DMS79 (cell line): ENCODE measurements at regions not wholly inside any gene's neighbourhood (a gene's known extent, or its start where the extent isn't known, plus 50 kb on each side); places are given as distances from the start of the nearest gene placed in this dataset.
"Not testable (repeated sequence)": the region's sequence is repeated elsewhere in the genome, so short reads cannot be mapped to it uniquely, and the experiment has no call there.

Experiments used
- DNase-seq: peaks from one replicate; lab custom pipeline; 2025; lab: John Stamatoyannopoulos, UW

DNA sequence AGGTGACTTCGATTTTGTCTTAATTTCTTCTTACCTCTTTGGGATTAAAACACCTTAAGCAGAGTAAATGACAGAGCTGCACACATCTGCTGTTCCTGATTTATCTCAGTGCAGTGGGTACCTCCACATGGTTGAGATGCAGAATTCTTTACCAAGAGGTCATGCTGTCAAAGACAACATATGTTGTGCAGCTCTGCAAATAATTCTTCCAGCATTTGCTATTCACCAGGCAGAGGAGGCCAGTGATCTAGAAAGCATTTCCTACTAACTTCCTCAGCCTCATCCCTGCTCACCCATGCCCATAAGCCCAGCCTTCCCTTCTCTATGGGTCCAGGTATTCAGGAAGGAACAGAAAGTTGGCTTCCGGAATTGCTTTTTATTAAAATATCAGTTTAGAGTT lies 109.3 kb downstream of the THBS2 start:
- DNase-seq, result no peak

- no peak for DNase-seq
These were observed 111.2 kb downstream of the THBS2 start for GRCh38 chr6:169142538-169142844.

DNA sequence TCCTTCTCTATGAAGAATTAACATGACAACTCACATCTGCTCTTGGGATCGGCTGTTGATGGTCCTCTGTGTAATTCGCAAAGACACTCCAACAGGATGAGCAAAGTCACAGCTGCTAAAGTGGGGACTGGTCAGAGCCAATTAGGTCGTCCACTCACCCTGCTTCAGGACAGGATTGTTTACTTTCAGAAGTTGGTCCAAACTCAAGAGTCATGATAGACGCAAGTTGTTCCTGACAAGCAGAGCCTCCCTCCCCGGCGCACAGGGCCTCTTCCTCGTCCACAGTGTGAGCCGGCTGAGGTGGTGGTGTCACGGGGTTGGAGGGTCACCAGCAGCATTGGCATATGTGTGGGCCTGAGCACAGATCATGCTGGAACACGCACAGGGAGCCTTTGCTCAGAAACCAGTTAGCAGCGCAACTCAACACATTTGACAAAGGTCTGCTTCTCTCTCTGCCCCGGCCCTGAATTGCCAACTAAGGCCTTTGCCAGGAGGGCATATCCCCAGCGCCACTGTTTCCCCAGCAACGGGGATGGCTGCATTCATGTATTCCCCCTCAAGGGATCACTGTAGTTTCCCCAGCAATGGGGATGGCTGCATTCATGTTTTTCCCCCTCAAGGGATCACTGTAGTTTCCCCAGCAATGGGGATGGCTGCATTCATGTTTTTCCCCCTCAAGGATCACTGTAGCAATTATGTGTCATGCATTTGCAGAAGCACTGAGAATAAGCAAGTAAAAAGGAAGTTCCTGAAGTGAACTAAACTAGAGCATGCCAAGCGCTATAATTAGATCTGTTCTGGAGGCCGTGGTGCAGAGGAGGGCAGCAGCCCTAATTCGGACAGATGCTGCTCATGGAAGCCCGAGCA lies 111.7 kb downstream of the THBS2 start:
- no peak for DNase-seq

DNA sequence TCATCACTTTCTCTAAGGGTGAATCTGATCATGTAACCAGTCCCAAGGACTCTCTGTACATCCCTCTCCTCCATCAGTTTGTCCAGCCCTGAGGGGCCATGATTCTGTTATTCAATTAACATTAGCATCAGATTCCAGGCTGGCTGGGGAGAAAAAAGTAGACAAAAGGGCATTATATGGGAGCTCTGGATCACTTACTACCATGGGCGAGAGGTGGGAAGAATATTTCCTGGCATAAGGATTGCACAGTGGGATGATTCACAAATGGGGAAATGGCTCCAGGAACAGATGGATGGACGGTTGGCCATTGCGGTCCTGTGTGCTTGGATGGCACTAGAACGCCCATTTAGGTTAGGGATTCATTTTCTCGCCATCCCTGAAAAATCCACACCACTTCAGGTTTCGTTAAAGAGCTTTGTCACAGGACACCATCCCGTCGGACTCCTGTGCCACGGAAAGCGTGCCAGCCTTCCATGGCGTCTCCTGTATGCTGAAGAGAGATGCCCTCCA lies 112.6 kb downstream of the THBS2 start:
- DNase-seq, result no peak

DNA sequence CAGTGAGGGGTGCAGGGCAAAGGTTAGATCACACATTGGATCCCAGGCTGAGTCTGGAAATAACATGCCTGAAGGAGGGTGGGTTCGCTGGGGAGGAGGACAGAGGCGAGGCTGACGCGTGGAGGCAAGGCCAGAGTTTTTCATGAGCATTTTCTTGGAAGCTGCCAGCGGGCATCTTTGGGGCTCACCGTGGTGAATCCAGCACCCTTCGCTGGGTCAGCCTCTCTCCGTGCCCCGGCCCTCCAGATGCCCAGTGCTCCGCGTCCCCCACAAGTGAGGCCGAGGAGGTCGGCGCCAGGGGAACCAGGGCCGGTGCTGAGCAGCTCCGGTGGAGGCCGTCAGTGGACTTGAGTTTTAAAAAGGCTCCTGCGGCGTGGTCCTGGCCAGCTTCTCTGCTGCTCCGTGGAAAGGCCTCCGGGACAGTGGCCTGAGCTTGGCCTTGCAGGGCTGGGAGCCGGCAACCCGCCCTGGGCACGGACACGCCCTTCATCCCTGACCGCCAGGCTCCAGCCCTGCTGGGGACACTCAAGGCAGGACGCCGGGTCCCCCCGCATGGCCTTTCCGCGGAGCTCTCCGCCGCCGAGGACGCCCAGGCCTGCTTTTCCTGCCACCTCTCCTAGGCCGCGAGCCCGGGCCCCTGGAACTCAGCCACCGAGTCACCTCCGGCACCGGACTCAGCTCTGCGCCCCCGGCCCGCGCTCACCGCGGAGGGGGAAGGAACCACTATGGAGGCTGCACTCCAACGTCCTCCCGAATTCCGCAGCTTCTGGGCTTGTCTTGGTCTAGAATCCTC lies 114.3 kb downstream of the THBS2 start:
- no peak for DNase-seq

- no peak for DNase-seq
These were observed 121.2 kb downstream of the THBS2 start for GRCh38 chr6:169132352-169132940.

DNA sequence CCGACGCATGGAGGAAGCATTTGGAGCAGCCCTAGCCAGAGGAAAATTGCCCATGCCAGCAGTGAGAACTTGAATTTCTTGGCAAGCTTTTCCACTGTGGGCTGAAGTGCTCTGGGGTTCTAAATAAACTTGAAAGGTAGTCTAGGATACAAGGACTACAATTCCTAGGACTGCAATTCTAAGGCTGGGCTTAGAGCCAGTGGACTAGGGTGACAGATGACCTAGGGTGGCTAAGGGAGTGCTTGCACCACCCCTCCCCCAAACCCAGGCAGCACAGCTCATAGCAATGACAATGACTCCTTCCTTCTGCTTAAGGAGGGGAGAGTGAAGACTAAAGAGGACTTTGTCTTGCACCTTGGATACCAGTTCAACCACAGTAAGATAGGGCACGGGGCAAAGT lies 122.3 kb downstream of the THBS2 start:
- no peak for DNase-seq

- no peak for DNase-seq
These were observed 123.5 kb downstream of the THBS2 start for GRCh38 chr6:169130113-169130512.

- DNase-seq, result no peak
These were observed 132.6 kb downstream of the THBS2 start for GRCh38 chr6:169121013-169121412.

GRCh38 chr6:169119669-169120068 lies 134.0 kb downstream of the THBS2 start:
- DNase-seq, result no peak

DNA sequence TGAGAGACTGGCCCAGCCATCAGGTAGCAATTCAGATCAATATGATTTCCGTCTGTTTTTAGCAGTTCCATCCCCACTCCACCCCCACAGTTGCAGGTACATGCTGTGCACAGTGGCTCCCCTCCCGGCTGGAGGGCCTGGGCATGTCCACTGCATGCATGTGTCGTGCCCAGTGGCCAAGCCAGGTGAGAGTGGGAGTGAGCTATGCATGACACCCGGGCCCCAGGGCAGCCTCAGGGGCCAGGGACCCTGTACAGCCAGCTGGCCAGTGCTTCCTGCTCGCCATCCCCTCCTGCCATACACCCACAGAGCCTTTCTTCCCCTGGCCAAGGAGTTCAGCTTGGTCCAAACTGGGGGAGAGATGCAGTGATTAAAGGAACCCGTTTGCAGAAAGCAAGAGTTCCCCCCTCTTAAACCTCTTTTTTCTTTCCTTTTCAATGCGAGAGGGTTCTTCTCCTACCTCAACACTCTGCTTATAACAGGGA lies 135.3 kb downstream of the THBS2 start:
- DNase-seq, result no peak

- no peak for DNase-seq
These were observed 136.0 kb downstream of the THBS2 start for GRCh38 chr6:169117663-169118062.

DNA sequence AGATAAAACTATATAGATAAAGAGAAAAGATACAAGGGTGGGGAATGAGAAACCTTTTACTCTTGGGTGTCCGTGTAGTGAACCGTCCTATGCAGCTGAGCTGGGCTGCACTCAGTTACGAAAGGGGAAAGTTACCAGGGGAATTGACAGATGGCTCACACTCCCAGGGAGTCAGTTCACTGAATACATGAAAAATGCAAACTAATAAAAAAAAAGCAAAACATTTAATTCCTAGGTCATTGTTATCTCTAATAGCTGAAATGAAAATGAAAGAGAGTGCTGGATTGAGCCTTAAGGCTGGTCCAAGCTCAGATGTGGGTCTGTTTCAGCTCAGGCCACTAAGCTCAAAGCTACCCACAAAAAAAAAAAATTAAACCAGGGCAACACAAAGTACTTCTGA lies 138.0 kb downstream of the THBS2 start:
- no peak for DNase-seq

DNA sequence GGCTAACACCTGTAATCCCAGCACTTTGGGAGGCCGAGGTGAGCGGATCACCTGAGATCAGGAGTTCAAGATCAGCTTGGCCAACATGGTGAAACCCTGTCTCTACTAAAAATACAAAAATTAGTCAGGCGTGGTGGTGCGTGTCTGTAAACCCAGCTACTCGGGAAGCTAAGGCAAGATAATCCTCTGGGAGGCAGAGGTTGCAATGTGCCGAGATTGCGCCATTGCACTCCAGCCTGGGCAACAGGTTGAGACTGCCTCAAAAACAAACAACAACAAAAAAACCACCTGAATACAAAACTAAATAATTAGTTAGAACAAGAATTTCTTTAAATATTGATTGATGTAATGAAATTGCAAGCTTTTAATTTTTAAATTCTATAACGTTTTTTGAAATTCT lies 139.0 kb downstream of the THBS2 start:
- DNase-seq, result not testable (repeated sequence)

GRCh38 chr6:169112483-169113320 lies 140.9 kb downstream of the THBS2 start:
- DNase-seq, result no peak

- DNase-seq, result no peak
These were observed 142.4 kb downstream of the THBS2 start for GRCh38 chr6:169111203-169111602.

DNA sequence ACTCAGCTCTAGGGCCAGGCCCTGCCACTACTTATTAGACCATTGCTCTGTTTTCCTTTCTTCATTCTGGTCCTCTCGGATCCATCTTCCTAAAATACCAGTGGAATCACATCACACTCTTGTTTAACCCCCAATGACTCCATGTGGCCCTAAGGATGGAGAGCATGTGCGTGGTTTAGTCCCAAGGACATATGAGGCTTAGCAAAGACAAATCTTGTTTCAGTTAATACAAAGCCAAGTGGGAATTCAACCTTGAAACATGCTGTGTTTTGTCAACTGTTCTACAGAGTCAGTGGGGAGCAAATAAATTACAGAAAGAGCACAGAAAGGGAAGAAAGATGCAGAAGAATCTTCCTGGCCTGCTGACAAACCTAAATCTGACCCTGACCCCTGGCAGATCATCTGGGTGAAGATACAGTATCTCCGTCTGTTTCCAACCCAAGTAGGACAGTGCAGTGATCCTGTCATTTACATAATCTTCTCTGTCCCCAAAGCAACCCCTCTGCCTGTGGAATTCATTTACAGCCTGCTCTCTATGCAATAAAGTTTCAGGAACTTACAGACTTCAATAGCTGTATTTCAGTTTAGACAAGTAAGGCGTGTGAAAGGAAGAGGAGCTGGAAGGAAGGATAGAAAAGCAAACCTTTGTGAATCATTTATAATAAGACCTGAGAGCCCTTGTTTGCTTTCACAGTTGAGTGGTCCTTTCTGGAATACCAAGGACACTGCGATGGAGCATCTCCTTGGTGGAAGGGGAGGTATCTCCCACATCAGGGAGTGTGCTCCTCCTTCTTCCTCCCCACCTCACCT lies 144.0 kb downstream of the THBS2 start:
- DNase-seq, result no peak

GRCh38 chr6:169108753-169109152 lies 144.9 kb downstream of the THBS2 start:
- no peak for DNase-seq

- DNase-seq, result no peak
These were observed 147.5 kb downstream of the THBS2 start for GRCh38 chr6:169106176-169106575.

GRCh38 chr6:169101981-169102380 lies 151.7 kb downstream of the THBS2 start:
- DNase-seq, result no peak
